Right cardiac atrium (tissue), 5 donors: ENCODE measurements at regions not wholly inside any gene's neighbourhood (a gene's known extent, or its start where the extent isn't known, plus 50 kb on each side); places are given as distances from the start of the nearest gene placed in this dataset.

Experiments
- ATAC-seq, 2 donors: fragments of 200-7000 bp; cut with Tn5 transposase; one replicate each; pipeline versions ENCODE4 v1.8.0 to v1.9.1; 2020; ENCODE audit warnings: moderate library complexity in 2 of 2, mild to moderate bottlenecking in 1 of 2
- DNase-seq, 3 donors: peaks; one replicate each; pipeline ENCODE4 v3.0.0-alpha.2; 2020
- H3K27ac ChIP-seq: one replicate; pipeline ENCODE4 v1.5.1; 2013; ENCODE audit warnings: mild to moderate bottlenecking, low read length, control low read depth, moderate library complexity
- H3K27me3 ChIP-seq: one replicate; pipeline ENCODE4 v1.6.1; 2013; ENCODE audit not compliant: control insufficient read depth, insufficient read depth
- H3K4me1 ChIP-seq: one replicate; pipeline ENCODE4 v1.6.1; 2013; ENCODE audit warnings: low read length; ENCODE audit not compliant: control insufficient read depth, insufficient read depth
- H3K4me3 ChIP-seq: one replicate; pipeline ENCODE4 v1.5.1; 2013; ENCODE audit warnings: low read length, control low read depth
- H3K9me3 ChIP-seq: one replicate; pipeline ENCODE4 v1.6.1; 2013; ENCODE audit warnings: low read length; ENCODE audit not compliant: control insufficient read depth
- WGBS: extraction: QIAGEN DNeasy Blood & Tissue Kit; methylation state at CpG from one replicate; pipeline ENCODE4 v1.1.7; 2013; 5-methylcytosine and 5-hydroxymethylcytosine counted together
- intact Hi-C, 4 donors: fragments of 100-400 bp; cut with DNase I; formaldehyde crosslinking; loops; one replicate each; pipeline versions ENCODE4 v1.11.0 to v1.14.0; 2022 to 2023
- donor health status: healthy with polysubstance abuse.
- donor health status: DM: no; HTN: yes; CAD: no.
- donor health status: DM: no; HTN: no; CAD: no.
- donor health status: DM: no; HTN: yes; CAD: no; lungs with severe emphysema.
- donor health status: DM: yes; HTN: yes; CAD: no.

DNA sequence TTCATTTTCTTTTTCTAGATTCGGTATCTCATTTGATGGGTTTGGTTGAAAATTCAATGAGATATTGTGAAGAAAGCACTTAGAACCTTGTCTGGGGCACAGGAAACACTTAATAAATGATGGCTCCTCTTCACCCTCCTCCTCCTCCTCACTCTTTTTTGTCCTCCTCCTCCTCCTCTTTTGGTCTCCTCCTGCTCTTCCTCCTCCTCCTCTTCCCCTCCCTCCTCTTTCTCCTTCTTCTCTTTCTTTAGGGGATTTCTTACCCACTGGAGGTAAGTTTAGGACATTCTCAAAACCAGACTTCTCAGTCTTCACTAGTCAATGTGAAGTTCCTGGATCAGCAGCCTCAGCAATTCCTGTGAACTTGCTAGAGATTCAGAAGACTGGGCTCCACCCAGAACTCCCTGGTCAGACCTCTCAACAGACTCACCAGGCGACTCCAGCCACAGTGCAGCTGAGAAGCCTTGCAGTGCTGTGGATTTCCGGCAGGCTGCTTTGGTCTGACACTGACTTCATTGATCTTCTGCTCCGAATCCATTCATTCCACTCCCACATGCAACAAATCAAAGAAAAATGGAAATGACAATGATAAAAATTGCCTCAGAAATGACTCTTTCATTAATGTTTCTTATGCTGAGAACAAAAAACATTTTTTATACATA, 368.6 kb upstream of the B3GAT1 start:
- WGBS: 51% methylated on average over 4 of the region's 4 CpGs
- peak in 1 of 2 donors; percentile 60 for ATAC-seq
- DNase-seq: no peak

DNA sequence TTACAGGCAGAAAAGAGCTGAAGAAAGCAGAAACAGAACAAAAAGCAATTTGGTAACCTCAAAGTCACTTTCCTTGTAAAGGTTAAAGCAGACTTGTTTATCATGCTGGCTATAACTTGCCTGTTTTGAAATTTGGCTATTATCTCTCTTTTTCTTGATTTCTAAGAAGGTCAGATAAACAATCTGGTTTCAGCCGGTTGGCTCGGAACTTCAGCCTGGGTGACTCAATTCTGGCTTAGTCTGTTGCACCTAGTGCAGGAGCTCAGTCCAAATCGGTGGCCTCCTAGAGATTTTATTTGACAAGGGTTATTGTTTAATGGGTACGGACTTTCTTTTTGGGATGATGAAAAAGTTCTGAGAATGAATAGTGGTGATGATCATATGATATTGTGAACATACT, 367.1 kb upstream of the B3GAT1 start:
- WGBS: 66% methylated on average over 4 of the region's 4 CpGs
- H3K27ac ChIP-seq: no peak overlapping the region
- H3K4me3 ChIP-seq: no peak overlapping the region
- no peaks in the 10 kb centered on the region for H3K9me3 ChIP-seq
- intact Hi-C loops: no loop called here
- H3K4me1 ChIP-seq: no peaks in the 10 kb centered on the region
- DNase-seq (no peak), ATAC-seq (no peak)
- H3K27me3 ChIP-seq: no peaks in the 10 kb centered on the region

More for the DNA sequence above, 368.6 kb upstream of the B3GAT1 start:
- intact Hi-C loops: no loop called here
- Histone ChIP-seq H3K27ac (no peak overlapping the region), H3K4me3 (no peak overlapping the region), H3K27me3 (no peaks in the 10 kb centered on the region), H3K4me1 (no peaks in the 10 kb centered on the region), H3K9me3 (no peaks in the 10 kb centered on the region)

DNA sequence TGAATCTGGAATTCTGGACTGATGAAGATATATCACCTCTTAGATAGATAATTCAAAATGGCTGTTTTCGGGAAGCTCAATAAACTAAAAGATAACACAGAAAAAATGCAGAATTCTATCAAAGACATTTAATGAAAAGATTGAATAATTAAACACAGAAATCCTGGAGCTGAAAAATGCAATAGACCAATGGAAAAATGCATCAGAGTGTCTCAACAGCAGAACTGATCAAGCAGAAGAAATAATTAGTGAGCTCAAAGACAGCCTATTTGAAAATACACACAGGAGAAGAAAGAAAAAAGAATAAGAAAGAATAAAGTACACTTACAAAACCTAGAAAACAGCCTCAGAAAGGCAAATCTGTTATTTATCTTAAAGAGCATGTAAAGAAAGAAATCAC, 356.4 kb upstream of the B3GAT1 start:
- Histone ChIP-seq H3K9me3 (peaks cover 2% of the 10 kb centered on the region), H3K4me3 (no peak overlapping the region), H3K4me1 (no peaks in the 10 kb centered on the region), H3K27ac (no peak overlapping the region), H3K27me3 (no peaks in the 10 kb centered on the region)
- 89% methylated on average over 1 of the region's 1 CpG for WGBS
- intact Hi-C loops: no loop called here
- ATAC-seq (no peak), DNase-seq (no peak)

DNA sequence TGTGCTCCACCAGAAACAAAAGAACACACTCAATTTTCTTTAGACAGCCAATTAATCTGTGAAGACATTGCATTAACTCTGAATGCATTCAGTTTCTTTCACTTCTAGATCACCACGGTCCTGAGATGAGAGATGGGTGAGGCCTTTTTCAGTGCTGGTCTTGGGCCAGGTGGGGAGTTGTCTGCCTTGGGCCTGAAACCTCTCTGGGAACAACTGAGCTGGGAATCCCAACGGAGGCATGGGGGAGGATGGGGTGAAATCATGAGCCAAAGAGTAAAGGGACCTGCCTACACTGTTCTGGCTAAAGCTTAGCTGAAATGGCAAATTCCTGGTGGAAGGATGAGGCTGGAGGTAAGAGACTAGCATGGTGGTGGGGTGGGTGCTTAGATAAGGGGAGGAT, 353.5 kb upstream of the B3GAT1 start:
- 66% methylated on average over 2 of the region's 2 CpGs for WGBS
- Histone ChIP-seq H3K9me3 (peaks cover 2% of the 10 kb centered on the region), H3K27ac (no peak overlapping the region), H3K27me3 (no peaks in the 10 kb centered on the region), H3K4me3 (no peak overlapping the region), H3K4me1 (no peaks in the 10 kb centered on the region)
- ATAC-seq (no peak), DNase-seq (no peak)
- intact Hi-C loops: no loop called here

DNA sequence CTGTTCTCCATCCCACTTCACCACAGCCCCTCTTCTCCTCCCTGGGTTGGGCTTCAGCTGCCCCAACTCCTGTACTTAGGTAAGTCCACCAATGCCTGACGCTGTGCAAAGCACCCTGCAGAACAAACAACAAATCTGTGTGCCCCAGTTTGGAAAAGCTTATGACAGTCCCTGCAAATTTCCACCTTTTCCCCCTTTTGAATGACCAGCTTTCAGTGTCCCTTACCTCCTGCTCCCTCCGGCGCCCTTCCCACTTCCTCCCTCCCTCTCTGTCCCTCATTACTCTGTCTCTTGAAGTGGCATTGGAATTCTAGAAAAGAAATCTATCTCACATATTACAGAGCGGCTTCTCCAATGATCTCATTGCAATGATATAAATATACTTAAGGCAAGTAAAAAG, 352.9 kb upstream of the B3GAT1 start:
- Histone ChIP-seq H3K27ac (no peak overlapping the region), H3K4me3 (no peak overlapping the region), H3K27me3 (no peaks in the 10 kb centered on the region), H3K9me3 (peaks cover 2% of the 10 kb centered on the region), H3K4me1 (no peaks in the 10 kb centered on the region)
- DNase-seq (no peak), ATAC-seq (no peak)
- 74% methylated on average over 4 of the region's 4 CpGs for whole genome bisulfite sequencing
- intact Hi-C loops: no loop called here

DNA sequence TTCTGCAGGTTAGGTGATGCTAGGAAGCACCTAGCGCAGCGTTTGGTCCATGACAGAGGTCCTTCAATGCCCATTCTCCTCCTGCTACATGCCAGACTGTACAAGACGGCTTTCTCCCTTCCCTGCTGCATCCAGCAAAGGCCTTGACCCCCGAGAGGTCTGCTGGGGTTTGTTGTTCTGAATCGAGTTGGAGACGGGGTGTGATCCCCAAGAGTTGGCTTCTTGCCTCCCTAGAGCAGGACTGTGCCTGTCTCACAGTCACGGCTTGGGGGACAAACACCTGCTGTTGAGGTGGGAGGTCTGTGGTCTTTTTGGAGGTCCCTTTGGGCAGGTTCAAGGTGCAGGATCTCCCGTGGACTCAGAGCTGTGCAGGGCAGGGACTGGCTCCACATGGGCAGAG, 352.3 kb upstream of the B3GAT1 start:
- DNase-seq (no peak), ATAC-seq (no peak)
- no peak overlapping the region for H3K4me3 ChIP-seq
- H3K4me1 ChIP-seq: no peaks in the 10 kb centered on the region
- H3K9me3 ChIP-seq: peaks cover 2% of the 10 kb centered on the region
- intact Hi-C loops: no loop called here
- H3K27ac ChIP-seq: no peak overlapping the region
- H3K27me3 ChIP-seq: no peaks in the 10 kb centered on the region
- 85% methylated on average over 8 of the region's 8 CpGs for WGBS

DNA sequence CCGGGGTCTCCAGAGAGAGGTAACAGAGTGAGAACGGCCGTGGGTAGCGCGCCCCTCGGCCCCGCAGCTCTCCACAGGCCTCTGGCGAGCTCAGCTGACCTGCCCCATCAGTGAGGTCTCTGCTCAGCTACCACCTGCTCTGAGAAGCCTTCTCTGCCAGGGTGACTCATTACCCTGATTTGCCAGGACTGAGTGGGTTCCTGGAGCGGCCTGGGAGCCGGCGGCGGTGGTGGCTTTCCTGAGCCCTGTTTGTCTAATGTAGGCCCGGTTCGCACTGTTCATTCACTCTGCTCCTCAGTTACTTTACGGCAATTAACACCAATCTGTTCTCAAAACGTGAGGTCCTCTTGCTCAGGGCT, 351.0 kb upstream of the B3GAT1 start:
- Histone ChIP-seq H3K4me3 (no peak overlapping the region), H3K9me3 (peaks cover 2% of the 10 kb centered on the region), H3K4me1 (no peaks in the 10 kb centered on the region), H3K27me3 (no peaks in the 10 kb centered on the region), H3K27ac (no peak overlapping the region)
- WGBS: 93% methylated on average over 16 of the region's 16 CpGs
- ATAC-seq (no peak), DNase-seq (no peak)
- intact Hi-C loops: no loop called here

DNA sequence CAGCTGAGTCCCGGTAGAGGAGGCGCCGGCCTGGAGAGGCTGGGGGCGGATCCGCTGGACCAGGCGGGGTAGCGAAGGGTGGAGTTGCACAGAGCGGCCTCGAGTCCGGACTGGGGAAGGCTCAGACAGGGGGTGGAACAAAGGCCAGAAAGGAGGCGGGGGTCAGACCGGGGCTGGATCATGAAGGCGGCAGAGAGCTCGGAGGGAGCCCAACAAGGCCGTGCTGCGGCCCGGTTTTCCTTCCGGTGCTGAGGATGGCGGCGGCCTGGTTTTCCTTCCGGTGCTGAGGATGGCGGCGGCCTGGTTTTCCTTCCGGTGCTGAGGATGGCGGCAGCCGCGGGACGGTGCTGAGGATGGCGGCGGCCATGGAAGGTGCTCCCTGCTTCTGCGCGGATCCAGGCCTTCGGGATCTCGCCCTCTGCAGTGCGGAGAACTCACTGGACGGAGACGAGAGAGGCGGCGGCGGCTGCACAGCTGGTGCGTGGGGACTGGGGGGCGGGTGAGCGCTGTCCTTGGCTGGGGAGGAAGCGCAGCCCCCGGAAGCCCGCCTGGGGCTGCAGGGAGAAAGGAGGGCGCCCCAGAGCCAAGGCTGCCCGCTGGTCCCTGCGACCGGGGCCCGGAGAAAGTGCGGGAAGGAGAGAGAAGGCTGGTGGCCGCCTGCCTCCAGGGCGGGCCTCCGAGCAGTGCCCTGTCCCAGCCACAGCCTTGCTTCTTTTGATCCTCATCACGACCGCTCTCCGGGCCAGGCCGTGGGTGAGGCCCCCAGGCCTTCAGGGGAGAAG, 350.4 kb upstream of the B3GAT1 start:
- Histone ChIP-seq H3K27me3 (no peaks in the 10 kb centered on the region), H3K4me1 (no peaks in the 10 kb centered on the region), H3K4me3 (peak overlapping the region; percentile 9), H3K27ac (no peak overlapping the region), H3K9me3 (no peaks in the 10 kb centered on the region)
- intact Hi-C loops: no loop called here
- DNase-seq (no peak), ATAC-seq (peak in 1 of 2 donors; percentile 49)
- 64% methylated on average over 59 of the region's 59 CpGs for WGBS

DNA sequence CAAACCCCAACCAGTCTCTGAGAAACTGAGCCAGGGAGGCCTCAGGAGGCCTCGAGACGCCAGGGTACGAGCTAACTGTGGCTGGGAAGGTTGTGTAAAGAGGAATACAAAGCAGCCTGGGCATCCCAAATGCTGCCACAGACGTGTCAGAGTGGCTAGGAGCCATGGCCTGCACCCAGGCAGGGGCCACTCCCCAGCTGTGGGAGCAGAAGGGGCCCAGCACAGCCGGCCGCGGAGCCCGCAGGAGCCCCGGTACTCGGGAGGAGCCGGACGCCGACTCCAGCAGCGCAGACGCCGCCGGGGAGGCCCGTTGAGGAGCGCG, 349.8 kb upstream of the B3GAT1 start:
- ATAC-seq (no peak), DNase-seq (no peak)
- intact Hi-C loops: no loop called here
- WGBS: 75% methylated on average over 20 of the region's 20 CpGs
- no peaks in the 10 kb centered on the region for H3K27me3 ChIP-seq
- H3K4me3 ChIP-seq: peak overlapping the region; percentile 9
- no peaks in the 10 kb centered on the region for H3K4me1 ChIP-seq
- H3K27ac ChIP-seq: no peak overlapping the region
- no peaks in the 10 kb centered on the region for H3K9me3 ChIP-seq

DNA sequence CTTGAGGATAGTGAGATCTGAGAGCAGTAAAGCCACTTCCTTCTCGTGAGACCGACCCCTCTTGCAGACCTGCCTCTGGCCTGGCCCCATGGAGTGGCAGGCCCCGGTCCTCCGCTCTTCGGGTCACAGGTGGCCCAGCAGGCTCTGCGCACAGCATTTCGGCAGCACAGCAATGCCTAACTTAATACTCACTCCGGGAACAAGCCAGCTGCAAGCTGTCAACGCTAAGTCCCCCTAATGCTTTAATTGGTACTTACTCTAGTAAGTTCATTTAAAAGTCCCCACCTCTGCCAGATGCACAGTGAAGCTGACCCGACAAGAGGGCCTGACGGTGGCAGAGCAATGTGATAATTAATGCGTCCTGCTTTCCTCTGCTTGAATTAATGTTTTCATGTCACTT, 349.3 kb upstream of the B3GAT1 start:
- intact Hi-C loops: no loop called here
- no peak for DNase-seq
- H3K27me3 ChIP-seq: no peaks in the 10 kb centered on the region

DNA sequence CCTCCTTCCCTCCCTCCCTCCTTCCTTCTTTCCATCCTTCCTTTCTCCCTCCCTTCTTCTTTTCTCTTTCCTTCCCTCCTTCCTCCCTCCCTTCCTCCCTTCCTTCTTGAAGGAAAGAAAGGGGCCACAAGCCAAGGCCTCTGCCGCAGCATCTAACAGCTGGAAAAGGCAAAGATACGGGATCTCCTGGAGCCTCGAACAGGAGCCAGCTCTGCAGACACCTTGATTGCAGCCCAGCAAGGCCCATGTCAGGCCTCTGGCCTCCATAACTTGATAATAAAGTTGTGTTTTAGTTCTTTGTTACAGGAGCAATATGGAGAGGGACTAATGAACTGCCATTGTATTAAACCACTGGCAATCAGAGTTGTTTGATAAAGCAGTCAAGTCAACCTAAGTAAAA, 348.9 kb upstream of the B3GAT1 start:
- intact Hi-C loops: no loop called here
- H3K9me3 ChIP-seq: no peaks in the 10 kb centered on the region
- H3K27me3 ChIP-seq: no peaks in the 10 kb centered on the region
- H3K27ac ChIP-seq: no peak overlapping the region
- H3K4me1 ChIP-seq: no peaks in the 10 kb centered on the region
- no peak overlapping the region for H3K4me3 ChIP-seq
- no peak for ATAC-seq
- DNase-seq: no peak
- 52% methylated on average over 3 of the region's 3 CpGs for WGBS

More for the DNA sequence above, 349.3 kb upstream of the B3GAT1 start:
- no peak for ATAC-seq
- peak overlapping the region; percentile 9 for H3K4me3 ChIP-seq
- H3K9me3 ChIP-seq: no peaks in the 10 kb centered on the region
- no peak overlapping the region for H3K27ac ChIP-seq
- WGBS: 74% methylated on average over 12 of the region's 12 CpGs
- no peaks in the 10 kb centered on the region for H3K4me1 ChIP-seq
